RPMI7951 (cell line): ENCODE measurements at regions not wholly inside any gene's neighbourhood (a gene's known extent, or its start where the extent isn't known, plus 50 kb on each side); places are given as distances from the start of the nearest gene placed in this dataset.

Source experiments
- DNase-seq: peaks from one replicate; pipeline ENCODE4 v3.0.0-alpha.2; 2012; ENCODE audit warnings: low read depth

- no peak for DNase-seq
Measured at GRCh38 chr2:200137691-200138090, 168.8 kb upstream of the SPATS2L start.

GRCh38 chr2:200138391-200139124 is 167.9 kb upstream of the SPATS2L start:
- no peak for DNase-seq

GRCh38 chr2:200144571-200144970 is 161.9 kb upstream of the SPATS2L start:
- no peak for DNase-seq

GRCh38 chr2:200146501-200146900 is 160.0 kb upstream of the SPATS2L start:
- no peak for DNase-seq

- no peak for DNase-seq
Measured at GRCh38 chr2:200147371-200147770, 159.1 kb upstream of the SPATS2L start.

- DNase-seq = no peak
Measured at GRCh38 chr2:200148366-200148765, 158.1 kb upstream of the SPATS2L start.

GRCh38 chr2:200150411-200151086 is 155.9 kb upstream of the SPATS2L start:
- DNase-seq = no peak

GRCh38 chr2:200155652-200156051 is 150.8 kb upstream of the SPATS2L start:
- no peak for DNase-seq

- DNase-seq = peak; percentile 82
Measured at GRCh38 chr2:200156166-200156835, 150.2 kb upstream of the SPATS2L start.

- DNase-seq = no peak
Measured at GRCh38 chr2:200158647-200159356, 147.7 kb upstream of the SPATS2L start.

- DNase-seq = peak; percentile 59
Measured at GRCh38 chr2:200159357-200159707, 147.2 kb upstream of the SPATS2L start.

- peak; percentile 64 for DNase-seq
Measured at GRCh38 chr2:200159829-200160781, 146.4 kb upstream of the SPATS2L start.

GRCh38 chr2:200161458-200161857 is 145.0 kb upstream of the SPATS2L start:
- DNase-seq = no peak

- no peak for DNase-seq
Measured at GRCh38 chr2:200165687-200166086, 140.8 kb upstream of the SPATS2L start.

GRCh38 chr2:200168641-200169555 is 137.6 kb upstream of the SPATS2L start:
- no peak for DNase-seq

GRCh38 chr2:200170221-200170620 is 136.3 kb upstream of the SPATS2L start:
- DNase-seq = no peak

GRCh38 chr2:200171731-200172482 is 134.6 kb upstream of the SPATS2L start:
- DNase-seq = peak; percentile 45

GRCh38 chr2:200172521-200172920 is 134.0 kb upstream of the SPATS2L start:
- DNase-seq = no peak

GRCh38 chr2:200172944-200173581 is 133.4 kb upstream of the SPATS2L start:
- DNase-seq = peak; percentile 78
